ENCODE measurements at regions not wholly inside any gene's neighbourhood (a gene's known extent, or its start where the extent isn't known, plus 50 kb on each side); places are given as distances from the start of the nearest gene placed in this dataset.

- TF ChIP-seq CTCF (IDR thresholded peaks at IDR 0.05): no peak
- TF ChIP-seq POLR2A (IDR thresholded peaks at IDR 0.05): no peak
Observed at GRCh38 chr2:144836635-144837350, 316.9 kb upstream of the ZEB2 start.
